GM18505 (cell line): ENCODE measurements at regions not wholly inside any gene's neighbourhood (a gene's known extent, or its start where the extent isn't known, plus 50 kb on each side); places are given as distances from the start of the nearest gene placed in this dataset.

Experiments
- ATAC-seq: cut with Tn5 transposase; IDR thresholded peaks from one replicate; pipeline ENCODE4 v1.9.1; 2021; ENCODE audit not compliant: unreplicated experiment
- POLR2A ChIP-seq: IDR thresholded peaks from 4 replicates; pipeline ENCODE4 v1.6.1; 2011; ENCODE audit warnings: borderline replicate concordance; ENCODE audit not compliant: insufficient read depth, insufficient read length; ENCODE audit errors: extremely low read depth

DNA sequence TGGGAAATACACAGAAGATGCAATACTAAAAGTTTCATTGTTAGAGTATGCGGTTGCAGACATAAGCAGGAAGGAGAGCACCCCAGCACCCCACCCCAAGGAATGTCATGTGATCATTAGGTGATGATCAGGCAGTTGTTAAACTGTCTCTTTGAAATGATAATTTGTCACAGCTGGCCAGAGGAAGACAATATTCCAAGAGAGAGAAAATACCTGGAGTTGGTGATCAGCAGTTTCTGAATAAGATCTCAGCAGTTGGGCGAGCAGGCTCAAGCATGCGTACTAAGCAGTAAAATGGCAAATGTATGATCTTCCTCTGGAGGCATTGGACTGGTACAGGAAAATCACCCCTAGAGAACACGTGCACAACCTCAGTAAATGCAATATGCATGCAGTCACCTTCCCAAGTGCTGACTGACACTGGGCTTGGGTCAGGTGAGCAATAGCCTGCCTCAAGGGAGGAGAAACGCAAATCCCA is 250.1 kb upstream of the MBL2 start:
- ATAC-seq: no peak
- TF ChIP-seq POLR2A: no peak

DNA sequence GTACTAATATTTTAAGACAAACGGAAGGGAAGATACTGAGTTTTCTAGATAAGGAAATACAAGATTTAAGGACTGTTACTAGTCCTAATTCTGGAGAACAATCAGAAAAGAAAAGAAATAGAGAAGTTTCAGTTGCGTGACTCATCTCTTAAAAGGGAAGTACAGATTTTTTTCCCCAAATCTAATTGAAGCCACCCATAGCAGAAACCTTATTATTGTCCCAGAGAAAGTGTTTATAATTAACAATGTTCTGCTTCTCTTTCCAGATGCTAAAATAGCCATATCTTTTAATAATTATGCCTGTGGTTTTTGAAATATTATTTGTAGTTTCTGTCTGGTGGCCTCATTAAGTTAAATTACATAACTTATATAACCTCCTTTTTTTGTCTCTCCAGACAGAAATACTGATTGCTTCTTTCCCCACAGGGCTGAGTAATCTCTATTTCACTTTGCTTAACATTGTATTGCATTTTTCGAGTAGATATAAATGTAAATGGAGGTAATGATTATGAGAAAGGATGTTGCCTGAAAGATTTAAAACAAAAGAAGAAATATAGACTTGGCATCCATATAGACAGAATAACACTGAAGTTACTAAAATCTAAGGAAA is 240.7 kb upstream of the MBL2 start:
- no peak for TF ChIP-seq POLR2A
- ATAC-seq: peak; percentile 78

DNA sequence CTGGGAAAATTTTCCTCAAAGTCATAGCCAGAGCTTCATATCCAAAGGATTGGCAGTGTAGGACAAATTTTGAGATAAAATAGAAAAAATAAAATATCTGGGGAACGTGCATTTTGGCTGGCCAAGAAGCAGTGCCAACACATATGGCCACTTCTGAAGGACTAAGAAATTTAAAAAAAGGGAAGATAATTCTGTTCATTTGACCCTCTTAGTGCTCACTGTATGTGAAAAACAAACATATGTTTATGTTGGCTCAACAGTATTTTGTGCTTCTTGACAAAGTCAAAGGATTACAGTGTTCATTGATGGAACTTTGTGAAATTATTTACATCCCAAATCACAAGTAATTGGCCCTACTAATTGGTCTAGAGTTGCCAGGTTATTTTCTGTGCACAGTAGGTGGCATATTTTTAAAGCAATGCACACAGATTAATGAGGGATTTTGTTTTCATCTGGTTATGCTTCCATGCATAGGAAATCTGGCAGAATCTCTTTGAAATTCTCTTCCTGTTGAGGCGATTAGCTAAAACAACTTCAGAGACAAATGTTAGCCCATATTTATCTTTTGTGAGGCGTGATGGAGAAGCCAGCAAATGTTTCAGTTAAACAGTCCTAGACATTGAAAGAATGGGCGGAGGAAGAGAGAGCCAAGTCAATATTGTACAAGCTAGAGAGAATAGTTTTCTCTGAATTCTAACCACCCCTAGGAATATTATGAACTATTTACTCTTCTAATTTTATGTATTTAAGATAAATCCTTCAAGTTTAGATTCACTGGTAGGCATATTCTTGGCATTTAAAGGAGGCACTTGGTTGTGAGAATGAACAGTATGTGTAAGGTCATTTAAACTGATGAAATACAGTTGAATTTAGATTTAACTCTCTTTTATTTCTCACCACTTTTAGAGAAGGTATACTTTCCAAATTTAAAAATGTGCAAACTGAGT is 237.7 kb upstream of the MBL2 start:
- ATAC-seq: no peak
- no peak for TF ChIP-seq POLR2A

DNA sequence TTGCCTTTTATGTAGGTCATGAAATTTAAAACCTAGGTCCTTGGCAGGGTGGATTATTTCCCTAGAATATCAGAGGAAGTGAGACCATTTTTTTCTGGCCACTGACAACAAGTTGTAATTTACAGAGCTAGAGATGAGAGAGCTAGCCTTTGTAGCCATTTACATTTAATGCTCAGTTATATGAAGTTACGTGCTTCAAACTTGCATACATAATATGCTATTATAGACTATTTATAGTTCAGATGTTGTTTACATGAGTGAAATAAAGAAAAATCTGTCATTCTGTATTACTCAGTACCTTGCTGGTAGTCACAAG is 234.9 kb upstream of the MBL2 start:
- no peak for TF ChIP-seq POLR2A
- no peak for ATAC-seq

DNA sequence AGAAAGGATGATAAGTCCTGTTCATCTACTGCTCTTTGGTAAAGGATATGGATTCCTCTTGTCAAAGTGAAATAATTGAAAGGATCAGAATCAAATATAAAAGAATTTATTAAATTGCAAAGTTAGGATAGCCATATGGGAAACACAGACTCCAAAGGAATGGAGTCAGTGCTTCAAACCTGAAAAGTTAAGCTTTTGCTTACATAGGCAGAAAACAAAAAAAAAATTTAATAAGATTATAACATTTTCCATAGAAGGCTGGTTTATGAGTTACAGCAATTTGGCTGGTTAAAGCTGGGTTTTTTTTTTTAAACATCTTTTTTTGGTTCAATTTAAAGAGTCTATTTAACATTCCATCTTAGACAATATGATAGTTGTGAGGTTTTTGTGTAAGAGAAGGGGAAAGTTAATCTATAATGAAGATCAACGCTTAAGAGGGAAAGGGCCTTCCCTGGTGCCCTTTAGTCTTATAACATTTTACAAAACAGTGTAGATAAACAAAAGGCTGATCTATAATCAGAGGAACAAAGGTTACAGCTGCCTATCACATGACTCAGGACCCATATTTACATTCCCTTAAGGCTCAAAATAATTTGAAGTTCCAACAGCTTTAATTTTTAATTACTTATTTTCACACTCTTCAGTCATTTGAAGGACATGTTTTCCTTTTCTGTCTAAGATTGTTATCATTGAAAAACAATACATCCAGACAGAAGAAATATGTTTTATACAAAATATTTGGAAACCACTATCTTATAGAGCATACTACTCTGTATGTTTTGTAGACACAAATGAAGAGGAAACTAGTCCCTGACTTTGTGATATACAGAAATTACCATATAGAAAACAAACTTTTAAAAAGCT is 234.3 kb upstream of the MBL2 start:
- no peak for ATAC-seq
- TF ChIP-seq POLR2A: no peak

DNA sequence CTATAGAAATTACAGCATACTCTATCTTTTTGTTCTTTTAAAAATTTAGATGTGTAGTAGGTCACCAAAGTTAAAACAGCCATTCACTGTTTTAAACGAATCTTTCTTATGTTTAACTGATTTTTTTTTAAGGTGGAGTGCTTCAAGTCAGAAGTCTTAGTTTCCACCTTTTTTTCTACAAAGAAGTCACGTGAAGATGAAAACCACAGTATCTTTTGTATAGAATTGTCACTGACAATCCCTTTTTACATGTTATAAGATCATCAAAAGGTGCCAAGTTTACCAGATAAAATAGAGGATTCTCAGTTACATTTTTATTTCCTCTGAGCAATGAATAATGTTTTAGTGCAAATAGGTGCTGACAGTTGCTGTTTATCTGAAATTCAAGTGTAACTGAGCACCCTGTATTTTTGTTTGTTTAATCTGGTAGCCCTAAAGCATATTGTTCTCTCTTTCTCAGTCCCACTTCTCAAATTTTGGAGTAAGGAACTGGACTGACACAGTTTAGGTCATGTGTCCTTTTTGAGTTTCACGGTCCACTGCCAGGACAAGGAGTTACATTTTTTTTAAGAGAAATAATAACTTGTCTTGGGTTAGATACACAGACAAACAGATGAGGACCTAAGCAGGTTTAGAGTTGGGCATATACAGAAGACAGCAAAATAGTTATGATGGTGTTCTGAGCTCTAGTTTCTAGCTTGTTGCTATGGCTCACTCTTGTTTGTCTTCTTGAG is 233.2 kb upstream of the MBL2 start:
- TF ChIP-seq POLR2A: no peak
- no peak for ATAC-seq

DNA sequence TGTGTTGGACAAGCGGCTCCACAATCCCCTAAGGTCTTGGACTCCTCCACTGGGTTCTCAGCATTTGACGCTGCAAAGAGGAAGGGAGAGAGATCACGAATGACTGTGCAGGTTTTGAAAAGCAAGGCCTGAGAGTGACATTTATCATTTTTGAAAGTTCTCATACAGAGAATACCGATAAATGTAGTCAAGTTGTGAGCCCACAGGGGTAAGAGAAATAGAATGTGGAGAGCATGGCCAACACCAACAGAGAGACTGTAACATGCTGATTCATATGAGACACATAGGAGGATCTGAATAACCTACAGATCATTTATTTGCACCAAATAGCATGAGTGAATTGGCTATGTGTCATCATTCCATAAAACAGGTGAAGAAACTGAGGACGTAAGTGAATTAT is 230.5 kb upstream of the MBL2 start:
- no peak for TF ChIP-seq POLR2A
- ATAC-seq: peak; percentile 72

DNA sequence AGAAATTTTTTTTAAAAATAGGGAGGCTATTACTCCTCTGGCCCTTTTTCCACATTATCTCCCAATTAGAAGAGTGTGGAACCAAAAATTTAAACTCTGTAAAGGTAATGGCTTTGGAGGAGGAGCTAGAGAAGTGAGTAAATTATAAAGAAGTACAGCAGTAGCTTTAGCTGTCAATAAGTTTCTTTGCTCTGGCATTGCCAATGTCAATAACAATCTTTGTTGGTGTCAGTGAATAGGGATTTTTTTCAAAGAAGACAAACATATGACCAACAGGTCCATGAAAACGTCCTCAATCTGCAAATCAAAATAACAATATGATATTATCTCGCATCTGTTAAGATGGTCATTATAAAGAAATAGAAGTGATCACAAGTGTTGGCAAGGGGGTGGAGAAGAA is 227.1 kb upstream of the MBL2 start:
- TF ChIP-seq POLR2A: no peak
- ATAC-seq: no peak

DNA sequence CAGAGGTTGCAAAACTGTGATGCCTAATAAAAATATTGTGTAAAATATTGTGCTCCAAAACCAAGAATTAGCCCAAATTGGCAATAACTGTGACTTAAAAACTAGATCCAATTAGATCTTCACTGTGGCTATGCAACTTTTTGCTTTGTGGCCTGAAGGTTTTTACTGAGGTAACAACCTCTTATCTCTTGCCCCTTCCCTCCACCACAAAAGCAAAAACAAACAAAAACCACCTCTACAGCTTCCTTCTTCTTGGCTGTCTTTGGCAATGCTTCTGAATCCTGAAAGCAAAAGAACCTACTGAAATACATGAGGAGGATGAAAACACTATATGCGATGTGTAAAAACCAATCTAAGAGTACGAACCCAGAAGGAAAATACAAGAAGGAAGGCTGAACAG is 226.7 kb upstream of the MBL2 start:
- ATAC-seq: no peak
- TF ChIP-seq POLR2A: no peak

DNA sequence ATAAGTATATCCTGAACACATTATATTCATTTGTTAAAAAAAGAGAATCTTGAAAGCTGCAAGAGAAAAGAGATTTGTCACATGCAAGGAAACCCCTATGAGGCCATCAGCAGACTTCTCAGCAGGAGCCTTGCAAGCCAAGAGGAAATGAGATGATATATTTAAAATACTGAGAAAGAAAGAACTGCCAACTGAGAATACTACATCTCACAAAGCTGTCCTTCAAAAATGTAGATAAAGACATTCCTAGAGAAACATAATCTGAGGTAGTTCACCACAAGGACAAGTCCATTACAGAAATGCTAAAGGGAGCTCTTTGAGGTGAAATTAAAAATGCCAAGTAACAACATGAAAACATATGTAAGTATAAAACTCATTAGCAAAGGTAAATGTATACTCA is 224.4 kb upstream of the MBL2 start:
- TF ChIP-seq POLR2A: no peak
- no peak for ATAC-seq

DNA sequence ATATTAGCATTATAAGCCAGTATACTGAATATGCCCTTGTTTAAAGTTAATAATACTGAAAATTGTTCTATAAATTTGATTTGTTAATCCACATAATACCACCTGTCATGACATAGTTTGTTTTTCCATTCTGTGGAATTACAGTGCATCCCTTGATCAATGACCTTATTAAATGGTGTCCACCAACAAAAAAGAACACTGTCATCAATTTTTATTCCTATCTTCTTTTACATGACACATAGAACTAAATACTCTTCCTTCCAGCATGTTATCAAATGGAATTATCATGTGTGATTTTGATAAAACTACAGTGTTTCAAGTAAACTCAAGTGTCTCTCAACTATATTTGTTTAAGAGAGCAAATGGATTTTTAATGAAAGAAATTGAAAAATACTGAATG is 221.8 kb upstream of the MBL2 start:
- no peak for ATAC-seq

DNA sequence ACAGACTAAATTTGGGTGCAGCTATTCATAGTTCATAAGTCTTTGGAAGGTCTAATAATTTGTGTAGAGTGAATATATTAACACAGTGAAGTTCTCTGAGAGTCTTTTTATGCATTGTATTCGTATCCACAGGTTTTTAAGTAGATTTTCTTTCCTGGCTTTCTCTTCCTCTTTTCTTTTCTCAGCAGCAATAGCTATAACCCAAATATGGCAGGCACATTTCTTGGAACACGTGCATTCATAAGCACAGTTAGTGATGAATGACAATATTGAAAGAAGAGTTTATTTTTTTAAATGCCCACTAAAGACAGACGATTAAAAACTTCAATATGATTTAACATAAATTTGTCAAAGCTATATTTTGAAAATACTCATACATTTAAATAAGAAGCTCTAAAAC is 220.5 kb upstream of the MBL2 start:
- ATAC-seq: no peak
- no peak for TF ChIP-seq POLR2A

More for the DNA sequence above, 221.8 kb upstream of the MBL2 start:
- no peak for TF ChIP-seq POLR2A

DNA sequence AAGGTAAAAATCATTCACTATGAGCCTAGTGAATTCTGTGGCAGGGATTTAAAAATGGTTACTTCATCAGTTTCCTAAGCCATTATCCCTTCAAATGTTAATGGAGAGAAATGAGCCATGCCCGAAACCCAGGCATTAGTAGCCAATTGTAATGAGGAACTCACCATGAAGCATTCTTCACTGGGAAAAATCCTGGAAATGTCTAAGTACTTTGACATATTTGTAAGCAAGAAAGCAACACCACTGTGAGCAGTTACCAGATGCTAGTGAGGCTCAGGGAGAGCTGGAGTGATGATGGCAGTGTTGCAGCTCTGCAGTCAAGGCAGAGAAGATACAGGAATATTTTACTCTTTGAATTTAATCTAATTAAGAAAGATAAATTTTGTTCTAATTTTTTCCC is 220.0 kb upstream of the MBL2 start:
- TF ChIP-seq POLR2A: no peak
- ATAC-seq: no peak

DNA sequence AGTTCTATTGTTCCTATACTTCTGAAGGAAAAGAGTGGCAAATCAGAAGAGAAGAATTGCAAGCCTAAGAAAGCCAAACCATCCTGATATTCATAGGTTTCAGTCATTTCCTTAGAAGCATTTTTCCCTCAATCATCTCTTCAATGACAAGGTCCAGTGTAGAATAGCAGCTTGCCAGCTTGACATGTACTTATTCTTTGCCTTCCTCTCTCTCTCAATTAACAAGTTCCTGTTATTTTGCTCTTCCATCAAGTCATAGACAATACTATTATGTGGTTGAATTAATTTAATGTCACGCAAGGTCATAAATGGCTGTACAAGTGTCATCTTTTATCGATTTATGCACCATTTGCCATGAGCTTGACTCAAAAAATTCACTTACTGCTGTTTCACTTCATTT is 216.3 kb upstream of the MBL2 start:
- ATAC-seq: no peak
- TF ChIP-seq POLR2A: no peak

DNA sequence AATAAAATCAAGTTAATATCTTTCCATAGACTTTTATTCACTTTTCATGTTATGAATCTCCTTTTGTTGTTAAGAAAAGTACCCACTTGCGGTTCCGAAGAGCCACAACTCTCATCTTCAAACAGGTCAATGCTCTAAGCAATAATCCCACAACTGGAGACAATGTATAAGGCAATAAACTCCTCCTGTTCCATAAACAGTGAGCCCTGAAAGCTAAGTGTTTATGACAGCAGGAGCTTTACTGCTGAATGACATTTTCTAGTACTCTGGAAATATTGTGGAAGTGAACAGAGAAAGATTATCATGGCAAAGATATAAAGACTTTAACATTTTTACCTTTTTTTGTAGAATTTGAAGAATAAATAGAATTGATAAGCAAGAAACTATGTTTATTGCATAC is 213.5 kb upstream of the MBL2 start:
- TF ChIP-seq POLR2A: no peak
- no peak for ATAC-seq
